ACC112 (cell line): ENCODE measurements at regions not wholly inside any gene's neighbourhood (a gene's known extent, or its start where the extent isn't known, plus 50 kb on each side); places are given as distances from the start of the nearest gene placed in this dataset.

Experiments used
- H2AFZ ChIP-seq: fragments of 200-600 bp; sonication (generic); one replicate; pipeline ENCODE4 v1.6.0; 2017; ENCODE audit warnings: antibody characterized with exemption, low read length; ENCODE audit not compliant: unreplicated experiment
- H3K27ac ChIP-seq: fragments of 200-600 bp; sonication (generic); 2 replicates; pipeline ENCODE4 v1.5.1; 2014; ENCODE audit warnings: low read depth, mild to moderate bottlenecking, antibody characterized with exemption, low read length, moderate library complexity
- H3K27me3 ChIP-seq: fragments of 200-600 bp; sonication (generic); 2 replicates; pipeline ENCODE4 v1.6.1; 2014; ENCODE audit warnings: mild to moderate bottlenecking, antibody characterized with exemption, low read length, moderate library complexity, mixed read lengths; ENCODE audit not compliant: insufficient read depth
- H3K36me3 ChIP-seq: fragments of 200-600 bp; sonication (generic); 2 replicates; pipeline ENCODE4 v1.6.1; 2016; ENCODE audit warnings: mild to moderate bottlenecking, antibody characterized with exemption, low read length, moderate library complexity, mixed read lengths; ENCODE audit not compliant: insufficient read depth
- H3K4me1 ChIP-seq: fragments of 200-600 bp; sonication (generic); one replicate; pipeline ENCODE4 v1.6.1; 2016; ENCODE audit warnings: low read length, mixed read lengths; ENCODE audit not compliant: insufficient read depth, unreplicated experiment, control insufficient read depth
- H3K4me3 ChIP-seq: fragments of 200-600 bp; sonication (generic); 2 replicates; pipeline ENCODE4 v1.5.1; 2014; ENCODE audit warnings: mild to moderate bottlenecking, low read depth, low read length
- H3K79me2 ChIP-seq: fragments of 200-600 bp; sonication (generic); one replicate; pipeline ENCODE4 v1.6.0; 2016; ENCODE audit warnings: low read length; ENCODE audit not compliant: control insufficient read depth, unreplicated experiment, insufficient read depth

DNA sequence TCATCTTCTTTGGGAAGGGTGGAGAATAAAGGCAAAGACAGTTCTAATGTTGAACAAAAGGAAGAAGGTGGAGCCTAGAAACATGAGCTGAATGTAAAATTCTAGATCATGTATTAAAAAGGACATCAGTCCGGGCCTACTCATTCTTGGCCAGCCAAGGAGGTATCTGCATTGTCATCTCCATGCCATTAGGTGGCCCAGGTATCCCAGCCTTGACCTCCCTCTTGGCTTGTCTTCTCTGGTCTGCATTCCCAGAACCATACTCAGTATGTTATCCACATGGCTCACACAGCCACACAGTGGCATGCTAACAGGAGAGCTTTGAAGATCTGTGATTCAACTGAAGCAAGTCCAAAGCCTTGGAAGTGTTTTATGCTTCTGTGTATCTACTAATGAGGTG is 369.8 kb upstream of the KAZN start:
- no peak overlapping the region for H3K27ac ChIP-seq
- H2AFZ ChIP-seq: no peak overlapping the region
- H3K79me2 ChIP-seq: no peaks in the 10 kb centered on the region
- H3K27me3 ChIP-seq: no peaks in the 10 kb centered on the region
- no peaks in the 10 kb centered on the region for H3K36me3 ChIP-seq
- H3K4me3 ChIP-seq: no peak overlapping the region
- H3K4me1 ChIP-seq: no peaks in the 10 kb centered on the region

DNA sequence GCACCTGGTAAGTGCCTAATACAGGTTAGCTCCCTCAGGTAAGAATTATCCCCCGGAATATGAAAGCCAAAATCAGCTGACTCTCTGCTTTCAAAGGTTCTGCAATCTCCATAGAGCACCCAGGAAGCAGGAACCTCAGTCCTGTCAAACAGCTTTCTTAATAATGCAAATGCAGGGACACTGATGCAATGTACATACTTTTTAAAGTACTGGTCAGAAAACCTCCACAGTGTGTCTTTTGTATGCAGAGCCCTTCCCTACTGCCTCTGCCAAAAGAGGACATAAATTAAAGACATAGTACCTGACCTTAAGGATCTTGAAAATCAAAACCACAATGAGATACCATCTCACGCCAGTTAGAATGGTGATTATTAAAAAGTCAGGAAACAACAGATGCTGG is 365.0 kb upstream of the KAZN start:
- no peak overlapping the region for H2AFZ ChIP-seq
- no peaks in the 10 kb centered on the region for H3K36me3 ChIP-seq
- H3K79me2 ChIP-seq: no peaks in the 10 kb centered on the region
- no peak overlapping the region for H3K4me3 ChIP-seq
- no peaks in the 10 kb centered on the region for H3K4me1 ChIP-seq
- H3K27me3 ChIP-seq: no peaks in the 10 kb centered on the region
- no peak overlapping the region for H3K27ac ChIP-seq

DNA sequence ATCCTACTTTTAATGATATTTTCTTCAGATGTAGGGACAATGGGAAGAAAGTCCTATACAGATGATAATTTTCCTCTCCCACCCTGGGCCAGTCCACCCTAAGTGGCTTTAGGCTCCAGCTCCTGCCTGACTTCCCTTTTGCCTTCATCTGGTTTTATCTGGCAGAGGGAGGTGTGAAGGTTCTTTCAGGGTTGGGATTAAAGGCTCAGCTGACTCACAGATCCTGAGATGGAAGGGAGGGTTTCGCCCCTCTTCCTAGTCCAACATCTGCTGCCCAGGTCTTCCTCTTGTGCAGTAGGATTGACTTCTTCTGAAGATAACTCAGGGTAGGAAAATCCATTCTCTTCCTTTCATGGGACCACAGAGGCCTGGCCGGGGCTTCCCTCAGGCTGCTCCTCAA is 362.4 kb upstream of the KAZN start:
- Histone ChIP-seq H3K4me1 (no peaks in the 10 kb centered on the region), H3K4me3 (no peak overlapping the region), H2AFZ (no peak overlapping the region), H3K79me2 (no peaks in the 10 kb centered on the region), H3K36me3 (no peaks in the 10 kb centered on the region), H3K27ac (no peak overlapping the region), H3K27me3 (no peaks in the 10 kb centered on the region)

DNA sequence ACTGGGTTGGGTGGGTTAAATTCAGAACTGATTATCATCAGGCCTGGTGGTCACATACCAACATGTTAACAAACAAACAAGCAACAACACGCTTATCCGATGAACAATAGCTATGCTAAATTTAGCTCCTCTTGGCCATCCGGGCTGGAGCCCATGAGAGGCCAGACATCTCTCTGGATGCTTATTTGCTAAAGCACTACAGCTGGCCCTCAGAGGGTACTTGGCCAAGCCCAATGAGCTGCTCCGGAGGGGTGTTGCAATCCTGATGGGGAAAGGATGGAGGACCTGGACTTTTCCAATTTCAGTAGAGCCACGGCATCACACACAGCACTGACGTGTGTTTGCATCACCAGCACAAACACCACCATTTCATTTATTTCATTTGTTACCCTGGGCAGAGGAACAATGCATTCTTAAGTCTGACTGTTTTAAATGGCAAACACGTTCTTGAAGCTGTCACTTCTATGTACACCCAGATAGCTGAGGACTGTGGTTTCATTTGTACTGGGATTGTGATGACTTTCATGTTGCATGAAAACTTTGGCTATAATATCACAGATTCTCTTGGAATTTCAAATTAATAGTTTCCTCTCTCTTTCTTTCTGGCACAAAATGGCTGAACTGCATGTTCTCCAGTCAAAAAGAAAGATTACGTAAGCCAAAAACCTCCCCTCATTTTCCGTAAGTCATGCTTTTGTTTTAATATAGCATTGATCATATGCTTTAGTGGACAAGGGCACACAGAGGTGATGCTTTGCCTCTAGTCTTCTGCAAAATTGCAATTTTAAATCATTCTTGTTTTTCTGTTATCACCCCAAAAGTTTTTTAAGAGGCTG is 359.8 kb upstream of the KAZN start:
- H3K27me3 ChIP-seq: no peaks in the 10 kb centered on the region
- H3K4me1 ChIP-seq: no peaks in the 10 kb centered on the region
- no peak overlapping the region for H3K4me3 ChIP-seq
- H3K27ac ChIP-seq: no peak overlapping the region
- H2AFZ ChIP-seq: no peak overlapping the region
- H3K79me2 ChIP-seq: no peaks in the 10 kb centered on the region
- no peaks in the 10 kb centered on the region for H3K36me3 ChIP-seq

DNA sequence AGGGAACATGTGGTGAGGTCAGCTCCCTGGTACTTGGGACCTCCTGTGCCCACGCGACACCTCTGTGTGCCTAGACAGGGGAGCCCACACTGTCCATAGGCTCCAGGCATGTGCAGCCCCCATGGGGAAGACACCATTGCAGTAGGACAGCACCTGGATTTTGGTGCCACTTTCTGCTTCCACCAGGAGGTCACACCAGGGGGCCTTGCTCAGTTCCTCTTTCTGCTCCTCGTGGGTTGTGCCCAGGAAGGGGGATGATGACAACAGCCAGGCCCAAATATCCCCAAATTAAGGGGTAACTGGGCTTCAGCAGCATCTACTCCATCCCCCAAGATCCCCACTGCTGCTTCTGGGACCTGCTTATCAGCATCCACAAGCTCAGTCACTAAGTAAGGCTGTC is 358.2 kb upstream of the KAZN start:
- Histone ChIP-seq H3K27ac (no peak overlapping the region), H3K4me3 (no peak overlapping the region), H3K36me3 (no peaks in the 10 kb centered on the region), H2AFZ (no peak overlapping the region), H3K27me3 (no peaks in the 10 kb centered on the region), H3K79me2 (no peaks in the 10 kb centered on the region), H3K4me1 (no peaks in the 10 kb centered on the region)

DNA sequence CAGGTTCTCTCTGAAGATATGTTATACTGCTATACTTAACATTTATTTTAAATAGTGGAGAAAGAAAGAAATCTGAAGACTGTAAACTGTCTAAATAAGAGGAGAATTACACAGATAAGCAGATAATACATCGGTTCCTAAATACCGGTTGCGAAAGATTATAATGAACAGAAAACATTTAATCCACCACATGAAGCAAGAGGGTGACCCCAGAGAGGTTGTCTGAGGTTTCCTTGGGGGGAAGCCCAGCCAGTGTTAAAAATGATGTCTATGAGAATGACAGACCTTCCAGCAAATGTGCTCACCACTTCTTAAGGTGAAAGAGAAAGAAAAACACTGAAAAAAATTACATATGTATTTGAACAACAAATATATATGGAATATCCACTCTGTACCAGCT is 356.4 kb upstream of the KAZN start:
- H3K36me3 ChIP-seq: no peaks in the 10 kb centered on the region
- H3K4me1 ChIP-seq: no peaks in the 10 kb centered on the region
- no peak overlapping the region for H3K4me3 ChIP-seq
- no peaks in the 10 kb centered on the region for H3K27me3 ChIP-seq
- no peak overlapping the region for H2AFZ ChIP-seq
- no peak overlapping the region for H3K27ac ChIP-seq
- no peaks in the 10 kb centered on the region for H3K79me2 ChIP-seq

DNA sequence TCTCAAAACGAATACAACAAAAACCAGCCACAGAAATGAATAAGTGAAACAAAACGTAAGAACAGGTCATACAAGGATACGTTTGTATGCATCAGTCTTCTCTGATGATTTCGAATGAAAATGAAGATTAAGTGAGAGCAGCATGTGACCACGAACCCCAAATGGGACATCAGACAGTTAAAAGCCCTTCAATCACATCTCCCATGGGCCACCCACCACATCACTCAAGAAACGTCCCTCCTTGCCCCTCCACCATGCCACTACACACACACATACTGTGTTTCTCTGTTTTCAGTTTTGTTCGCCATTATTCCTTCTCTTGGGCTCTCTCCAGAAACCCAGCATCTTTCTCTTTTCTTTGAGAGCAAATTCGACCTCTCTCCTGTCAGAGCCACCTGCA is 355.6 kb upstream of the KAZN start:
- no peaks in the 10 kb centered on the region for H3K36me3 ChIP-seq
- no peaks in the 10 kb centered on the region for H3K4me1 ChIP-seq
- H2AFZ ChIP-seq: no peak overlapping the region
- H3K79me2 ChIP-seq: no peaks in the 10 kb centered on the region
- no peak overlapping the region for H3K4me3 ChIP-seq
- no peak overlapping the region for H3K27ac ChIP-seq
- no peaks in the 10 kb centered on the region for H3K27me3 ChIP-seq

DNA sequence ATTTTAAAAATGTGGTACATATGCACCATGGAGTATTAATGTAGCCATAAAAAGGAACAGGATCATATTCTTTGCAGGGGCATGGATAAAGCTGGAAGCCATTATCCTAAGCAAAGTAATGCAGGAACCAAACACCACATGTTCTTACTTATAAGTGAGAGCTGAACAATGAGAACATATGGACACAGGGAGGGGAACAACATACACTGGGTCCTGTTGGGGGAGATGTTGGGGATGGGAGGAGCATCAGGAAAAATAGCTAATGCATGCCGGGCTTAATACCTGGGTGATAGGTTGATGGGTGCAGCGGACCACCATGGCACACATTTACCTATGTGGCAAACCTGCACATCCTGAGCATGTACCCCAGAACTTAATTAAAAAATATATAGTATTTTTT is 352.5 kb upstream of the KAZN start:
- Histone ChIP-seq H3K4me3 (no peak overlapping the region), H3K79me2 (no peaks in the 10 kb centered on the region), H3K36me3 (no peaks in the 10 kb centered on the region), H3K27ac (no peak overlapping the region), H3K4me1 (no peaks in the 10 kb centered on the region), H3K27me3 (no peaks in the 10 kb centered on the region), H2AFZ (no peak overlapping the region)

DNA sequence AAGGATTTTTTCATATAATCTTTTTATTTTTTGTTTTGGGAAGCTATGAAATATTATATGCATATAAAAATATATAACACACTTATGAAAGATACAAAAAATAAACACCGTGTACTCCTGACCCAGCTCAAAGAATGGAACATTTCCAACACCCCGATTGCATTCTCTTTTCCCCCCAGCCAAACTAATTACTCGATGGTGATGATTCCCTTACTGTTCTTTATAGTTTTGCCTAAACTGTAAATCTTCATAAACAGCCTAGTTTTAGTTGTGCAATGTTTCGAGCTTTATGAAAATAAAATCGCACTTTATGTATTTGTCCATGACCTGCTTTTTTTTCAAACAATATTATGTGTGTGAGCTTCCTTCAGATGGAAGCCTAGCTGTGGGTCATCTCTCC is 352.0 kb upstream of the KAZN start:
- Histone ChIP-seq H2AFZ (no peak overlapping the region), H3K27me3 (no peaks in the 10 kb centered on the region), H3K79me2 (no peaks in the 10 kb centered on the region), H3K4me1 (no peaks in the 10 kb centered on the region), H3K27ac (no peak overlapping the region), H3K4me3 (no peak overlapping the region), H3K36me3 (no peaks in the 10 kb centered on the region)

DNA sequence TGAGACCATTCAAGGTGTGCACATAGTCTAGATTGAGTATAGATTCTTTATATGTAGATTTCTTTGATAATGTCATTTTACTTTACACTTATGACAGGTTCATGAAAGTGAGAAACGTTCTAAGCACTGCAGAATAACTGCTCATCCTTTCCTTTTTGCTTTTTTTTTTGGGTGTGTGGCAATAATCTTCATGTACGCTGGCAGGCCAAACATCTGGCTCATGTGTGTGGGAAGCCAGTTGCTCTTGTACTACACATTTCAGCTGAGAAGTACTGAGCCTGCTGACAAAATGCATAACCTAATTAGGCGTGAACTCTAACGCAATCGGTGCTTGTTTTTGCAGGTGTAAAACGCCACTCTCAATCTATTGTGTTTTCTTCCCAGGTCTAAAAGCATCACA is 350.8 kb upstream of the KAZN start:
- no peaks in the 10 kb centered on the region for H3K27me3 ChIP-seq
- no peak overlapping the region for H2AFZ ChIP-seq
- no peaks in the 10 kb centered on the region for H3K79me2 ChIP-seq
- H3K27ac ChIP-seq: no peak overlapping the region
- no peaks in the 10 kb centered on the region for H3K36me3 ChIP-seq
- H3K4me3 ChIP-seq: no peak overlapping the region
- H3K4me1 ChIP-seq: no peaks in the 10 kb centered on the region

DNA sequence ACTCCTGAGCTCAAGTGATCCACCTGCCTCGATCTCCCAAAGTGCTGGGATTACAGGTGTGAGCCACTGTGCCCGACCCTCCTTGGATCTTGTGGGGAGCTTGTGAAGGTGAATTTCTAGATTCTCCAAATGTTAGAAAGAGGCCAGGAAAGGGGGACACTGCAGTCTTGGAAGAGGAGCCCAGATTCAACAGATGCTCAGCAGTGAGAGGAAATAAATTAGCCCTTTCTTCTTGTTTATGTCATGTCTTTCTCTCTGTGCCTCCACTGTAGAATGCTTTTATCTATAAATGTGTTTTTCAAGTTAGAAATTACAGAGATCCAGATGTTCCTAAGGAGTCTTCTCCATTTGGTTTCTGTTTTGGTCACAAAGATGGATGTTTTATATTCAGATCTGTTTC is 346.6 kb upstream of the KAZN start:
- Histone ChIP-seq H3K79me2 (no peaks in the 10 kb centered on the region), H3K27me3 (no peaks in the 10 kb centered on the region), H3K4me3 (no peak overlapping the region), H3K4me1 (no peaks in the 10 kb centered on the region), H3K36me3 (no peaks in the 10 kb centered on the region), H2AFZ (no peak overlapping the region), H3K27ac (no peak overlapping the region)
